Calu3 (cell line): ENCODE measurements at regions not wholly inside any gene's neighbourhood (a gene's known extent, or its start where the extent isn't known, plus 50 kb on each side); places are given as distances from the start of the nearest gene placed in this dataset.

Source experiments
- BruUV-seq: library from RNA; stranded (reverse); fragments of 400-500 nt; replicated peaks from 2 replicates; lab custom pipeline; 2021; lab: Mats Ljungman, UMichigan
- CTCF ChIA-PET: fragments of 300-600 bp; sonication (Branson Sonifier 250); formaldehyde crosslinking; loops from one replicate; lab custom pipeline; 2022; ENCODE audit warnings: antibody characterized with exemption; lab: Charles Lee
- DNase-seq: peaks from one replicate; pipeline ENCODE4 v3.0.0; 2022
- H3K27ac Mint-ChIP-seq: one replicate; pipeline ENCODE4 v1.8.0; 2022; ENCODE audit warnings: mixed read lengths; ENCODE audit not compliant: unreplicated experiment
- H3K27me3 Mint-ChIP-seq: one replicate; pipeline ENCODE4 v1.8.0; 2022; ENCODE audit warnings: mixed read lengths; ENCODE audit not compliant: unreplicated experiment
- H3K36me3 Mint-ChIP-seq: one replicate; pipeline ENCODE4 v1.8.0; 2022; ENCODE audit warnings: mild to moderate bottlenecking, moderate library complexity, mixed read lengths; ENCODE audit not compliant: insufficient read depth, unreplicated experiment
- H3K4me1 Mint-ChIP-seq: one replicate; pipeline ENCODE4 v1.8.0; 2022; ENCODE audit warnings: mild to moderate bottlenecking, low read depth, mixed read lengths; ENCODE audit not compliant: unreplicated experiment
- H3K4me3 Mint-ChIP-seq: one replicate; pipeline ENCODE4 v1.8.0; 2022; ENCODE audit warnings: mild to moderate bottlenecking, low read depth, moderate library complexity, mixed read lengths; ENCODE audit not compliant: unreplicated experiment
- H3K9me3 Mint-ChIP-seq: one replicate; pipeline ENCODE4 v1.8.0; 2022; ENCODE audit warnings: low read depth, mixed read lengths; ENCODE audit not compliant: unreplicated experiment
- CTCF ChIP-seq: fragments of 200-600 bp; IDR thresholded peaks from one replicate; pipeline ENCODE4 v1.8.0; 2022; ENCODE audit warnings: antibody characterized with exemption; ENCODE audit not compliant: unreplicated experiment
- intact Hi-C: fragments of 100-400 bp; cut with micrococcal nuclease; formaldehyde crosslinking; loops from one replicate; pipeline ENCODE4 v1.10.0; 2022; ENCODE audit not compliant: unreplicated experiment

- no peak for TF ChIP-seq CTCF
- Mint-ChIP-seq H3K27ac (no peak overlapping the region), H3K27me3 (peaks cover 22% of the 10 kb centered on the region), H3K36me3 (no peaks in the 10 kb centered on the region), H3K9me3 (no peaks in the 10 kb centered on the region), H3K4me3 (no peak overlapping the region), H3K4me1 (peaks cover 6% of the 10 kb centered on the region)
- no TSS peak for BruUV-seq
- intact Hi-C loops, result no loop called here
- CTCF ChIA-PET, result no interaction called here
- no peak for DNase-seq
Observed at GRCh38 chr9:19513671-19514275, 105.0 kb downstream of the ACER2 start.

DNA sequence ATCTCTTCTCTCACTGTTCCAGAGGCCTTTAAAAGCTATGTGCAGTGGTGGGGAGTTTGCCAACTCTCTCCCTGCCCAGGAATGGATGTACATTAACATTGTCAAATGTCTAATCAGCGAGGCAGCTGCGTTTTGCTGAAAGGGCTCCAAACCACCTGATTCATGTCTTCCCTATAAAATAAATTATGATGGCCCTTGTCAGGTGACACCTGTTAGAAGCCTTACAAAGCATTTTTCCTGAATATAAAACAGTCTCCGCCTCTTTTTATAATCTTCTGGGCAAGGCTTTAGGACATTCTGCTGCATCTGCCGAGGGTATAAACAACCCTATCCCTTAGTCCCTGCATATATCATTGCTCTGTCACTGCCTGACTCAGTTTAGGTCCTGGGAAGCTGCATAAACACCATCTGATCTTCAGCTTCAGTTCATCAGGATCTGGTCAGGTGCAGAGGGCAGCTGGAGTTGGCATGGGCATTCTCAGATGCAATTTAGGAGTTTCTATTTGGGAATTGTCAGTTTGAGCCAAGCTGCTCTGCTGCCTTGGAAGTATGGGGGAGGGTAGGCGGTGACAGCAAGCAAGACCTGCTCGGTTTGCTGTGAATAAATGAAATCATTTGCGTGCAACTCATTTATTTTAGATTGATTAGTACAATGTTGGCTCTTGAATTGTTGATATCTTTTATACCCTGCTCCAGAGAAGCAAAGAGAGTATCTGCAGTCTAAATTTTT lies 103.5 kb downstream of the ACER2 start:
- CTCF ChIA-PET, result no interaction called here
- no TSS peak for BruUV-seq
- intact Hi-C loops, result no loop called here
- Mint-ChIP-seq H3K4me1 (peaks cover 6% of the 10 kb centered on the region), H3K27ac (no peak overlapping the region), H3K4me3 (no peak overlapping the region), H3K27me3 (peaks cover 18% of the 10 kb centered on the region), H3K9me3 (no peaks in the 10 kb centered on the region), H3K36me3 (no peaks in the 10 kb centered on the region)
- DNase-seq, result no peak
- no peak for TF ChIP-seq CTCF

GRCh38 chr9:19511694-19512093 lies 102.9 kb downstream of the ACER2 start:
- Mint-ChIP-seq H3K4me1 (peaks cover 6% of the 10 kb centered on the region), H3K9me3 (no peaks in the 10 kb centered on the region), H3K36me3 (no peaks in the 10 kb centered on the region), H3K27ac (no peak overlapping the region), H3K27me3 (peaks cover 13% of the 10 kb centered on the region), H3K4me3 (no peak overlapping the region)
- DNase-seq, result no peak
- CTCF ChIA-PET, result no interaction called here
- TF ChIP-seq CTCF, result no peak
- intact Hi-C loops, result no loop called here
- no TSS peak for BruUV-seq

GRCh38 chr9:19510907-19511306 lies 102.1 kb downstream of the ACER2 start:
- intact Hi-C loops, result no loop called here
- Mint-ChIP-seq H3K36me3 (no peaks in the 10 kb centered on the region), H3K9me3 (no peaks in the 10 kb centered on the region)

More at GRCh38 chr9:19510907-19511306, 102.1 kb downstream of the ACER2 start:
- BruUV-seq, result no TSS peak
- CTCF ChIA-PET, result interaction anchor here (0.6 kb wide), 1 partner anchor 812 kb away, joined by 3 read pairs; no protein-coding TSS in a partner anchor
- no peak for TF ChIP-seq CTCF
- Mint-ChIP-seq H3K27ac (no peak overlapping the region), H3K27me3 (peaks cover 5% of the 10 kb centered on the region), H3K4me3 (no peak overlapping the region), H3K4me1 (peaks cover 6% of the 10 kb centered on the region)
- no peak for DNase-seq
